ENCODE measurements at regions not wholly inside any gene's neighbourhood (a gene's known extent, or its start where the extent isn't known, plus 50 kb on each side); places are given as distances from the start of the nearest gene placed in this dataset.
"Not testable (repeated sequence)": the region's sequence is repeated elsewhere in the genome, so short reads cannot be mapped to it uniquely, and the experiment has no call there.

- TF ChIP-seq CTCF (IDR thresholded peaks at IDR 0.05; ENCODE audit: insufficient read depth, low read length), result no peak
- no peak overlapping the region for H3K4me3 ChIP-seq (ENCODE audit: low read depth, low read length)
- no peak for DNase-seq (ENCODE audit: low read depth)
Observed at GRCh38 chr4:12446256-12446655, 1017.6 kb upstream of the HS3ST1 start.

GRCh38 chr4:12445711-12446235 lies 1017.1 kb upstream of the HS3ST1 start:
- DNase-seq (ENCODE audit: low read depth), result peak; percentile 1
- TF ChIP-seq CTCF (IDR thresholded peaks at IDR 0.05; ENCODE audit: insufficient read depth, low read length), result no peak
- no peak overlapping the region for H3K4me3 ChIP-seq (ENCODE audit: low read depth, low read length)

DNA sequence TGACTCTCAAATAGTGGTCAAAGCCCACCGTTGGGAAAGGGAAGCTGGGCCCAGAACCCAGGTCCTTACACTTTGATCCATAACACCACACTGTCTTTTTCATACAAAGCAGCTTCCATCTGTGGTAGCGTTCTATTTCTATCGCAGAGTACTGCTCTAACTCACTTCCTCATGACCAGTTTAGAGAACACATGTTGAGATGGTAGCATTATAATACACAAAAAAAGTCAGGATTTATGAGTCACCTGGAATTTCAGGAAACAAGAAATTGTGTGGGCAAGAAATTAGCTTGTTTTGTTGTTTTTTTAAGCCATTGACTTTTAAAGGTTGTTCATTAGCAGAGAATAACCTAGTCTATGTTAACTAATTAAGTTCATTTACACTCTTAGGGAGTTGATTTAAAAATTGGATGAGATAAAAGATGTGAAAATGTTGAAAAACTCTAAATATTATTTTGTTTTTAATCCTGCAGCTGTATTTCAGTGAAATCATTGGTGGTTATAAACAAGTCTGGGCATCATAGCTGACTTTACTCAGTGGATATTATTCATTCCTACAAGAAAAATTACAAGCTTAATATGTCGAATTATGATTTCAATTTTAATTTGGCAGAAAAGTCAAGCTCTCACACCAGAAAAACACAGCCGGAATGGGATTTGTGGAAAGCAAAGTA lies 1011.1 kb upstream of the HS3ST1 start:
- no peak for TF ChIP-seq CTCF (IDR thresholded peaks at IDR 0.05; ENCODE audit: insufficient read depth, low read length)
- peak; percentile 11 for DNase-seq (ENCODE audit: low read depth)
- no peak overlapping the region for H3K4me3 ChIP-seq (ENCODE audit: low read depth, low read length)

- H3K4me3 ChIP-seq (ENCODE audit: low read depth, low read length); DNase-seq (ENCODE audit: low read depth): not testable (repeated sequence)
Observed at GRCh38 chr4:12431259-12431658, 1002.6 kb upstream of the HS3ST1 start.

- TF ChIP-seq CTCF (IDR thresholded peaks at IDR 0.05; ENCODE audit: insufficient read depth, low read length), result no peak
- no peak overlapping the region for H3K4me3 ChIP-seq (ENCODE audit: low read depth, low read length)
- no peak for DNase-seq (ENCODE audit: low read depth)
Observed at GRCh38 chr4:12421364-12421763, 992.7 kb upstream of the HS3ST1 start.

- DNase-seq (ENCODE audit: low read depth), result no peak
- no peak for TF ChIP-seq CTCF (IDR thresholded peaks at IDR 0.05; ENCODE audit: insufficient read depth, low read length)
- no peak overlapping the region for H3K4me3 ChIP-seq (ENCODE audit: low read depth, low read length)
Observed at GRCh38 chr4:12416755-12417154, 988.1 kb upstream of the HS3ST1 start.

GRCh38 chr4:12414181-12414812 lies 985.6 kb upstream of the HS3ST1 start:
- no peak overlapping the region for H3K4me3 ChIP-seq (ENCODE audit: low read depth, low read length)
- TF ChIP-seq CTCF (IDR thresholded peaks at IDR 0.05; ENCODE audit: insufficient read depth, low read length), result no peak
- DNase-seq (ENCODE audit: low read depth), result no peak
